GM23248 (cell line): ENCODE measurements at regions not wholly inside any gene's neighbourhood (a gene's known extent, or its start where the extent isn't known, plus 50 kb on each side); places are given as distances from the start of the nearest gene placed in this dataset.

Experiments
- EZH2 ChIP-seq: fragments of 200-600 bp; sonication (generic); IDR thresholded peaks from 2 replicates; pipeline ENCODE4 v1.6.1; 2018; ENCODE audit warnings: antibody characterized with exemption, mild to moderate bottlenecking; ENCODE audit not compliant: insufficient read depth, poor library complexity, severe bottlenecking
- EZH2phosphoT487 ChIP-seq: fragments of 200-600 bp; sonication (generic); IDR thresholded peaks from 2 replicates; pipeline ENCODE4 v1.6.1; 2018; ENCODE audit warnings: antibody characterized with exemption, moderate library complexity, mild to moderate bottlenecking, low read depth; ENCODE audit not compliant: insufficient read depth

DNA sequence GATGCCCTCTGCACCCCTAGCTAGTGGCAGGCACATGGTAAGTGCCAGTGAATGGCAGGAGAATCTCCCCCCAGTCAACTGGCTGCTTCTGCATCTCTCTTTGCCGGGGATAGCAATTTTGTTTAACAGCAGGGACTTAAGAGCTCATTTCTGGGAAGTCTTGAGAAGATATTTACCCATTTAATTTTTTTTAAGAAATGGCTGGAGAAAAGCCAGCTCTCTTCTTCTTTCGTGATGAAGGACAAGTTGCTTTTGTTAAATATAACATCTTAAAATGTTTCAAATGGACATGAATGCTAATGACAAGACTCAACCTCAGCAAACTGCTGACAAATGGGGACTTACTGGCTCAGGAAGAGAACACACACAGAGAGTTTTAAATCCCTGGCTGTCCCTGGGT is 55.0 kb upstream of the IYD start:
- TF ChIP-seq EZH2 (no peak), EZH2phosphoT487 (no peak)
